Lower lobe of right lung (tissue), 2 donors: ENCODE measurements at regions not wholly inside any gene's neighbourhood (a gene's known extent, or its start where the extent isn't known, plus 50 kb on each side); places are given as distances from the start of the nearest gene placed in this dataset.

Experiments used
- ATAC-seq, 2 donors: fragments of 200-7000 bp; cut with Tn5 transposase; one replicate each; pipeline ENCODE4 v1.9.1; 2020 to 2022; ENCODE audit warnings: mild to moderate bottlenecking in 2 of 2, moderate library complexity in 2 of 2
- DNase-seq: peaks from one replicate; pipeline ENCODE4 v3.0.0-alpha.2; 2020
- H3K27ac ChIP-seq: fragments of 200-600 bp; one replicate; pipeline ENCODE4 v1.8.0; 2022
- H3K27me3 ChIP-seq: fragments of 200-600 bp; one replicate; pipeline ENCODE4 v1.8.0; 2022; ENCODE audit warnings: low read depth
- H3K36me3 ChIP-seq: fragments of 200-600 bp; one replicate; pipeline ENCODE4 v1.8.0; 2022; ENCODE audit warnings: mild to moderate bottlenecking
- H3K4me1 ChIP-seq: fragments of 200-600 bp; one replicate; pipeline ENCODE4 v1.8.0; 2022
- H3K4me3 ChIP-seq: fragments of 200-600 bp; one replicate; pipeline ENCODE4 v1.8.0; 2022; ENCODE audit warnings: mild to moderate bottlenecking
- H3K9me3 ChIP-seq: fragments of 200-600 bp; one replicate; pipeline ENCODE4 v1.8.0; 2022
- intact Hi-C: fragments of 100-400 bp; cut with DNase I; formaldehyde crosslinking; loops from one replicate; pipeline ENCODE4 v1.11.0; 2022
- TF ChIP-seq, protein P1 (sequence below): fragments of 200-600 bp; IDR thresholded peaks from one replicate; pipeline ENCODE4 v1.8.0; 2022; ENCODE audit warnings: antibody characterized with exemption, mild to moderate bottlenecking
- donor health status: DM: no; HTN: yes; CAD: no; lungs with severe emphysema.

DNA sequence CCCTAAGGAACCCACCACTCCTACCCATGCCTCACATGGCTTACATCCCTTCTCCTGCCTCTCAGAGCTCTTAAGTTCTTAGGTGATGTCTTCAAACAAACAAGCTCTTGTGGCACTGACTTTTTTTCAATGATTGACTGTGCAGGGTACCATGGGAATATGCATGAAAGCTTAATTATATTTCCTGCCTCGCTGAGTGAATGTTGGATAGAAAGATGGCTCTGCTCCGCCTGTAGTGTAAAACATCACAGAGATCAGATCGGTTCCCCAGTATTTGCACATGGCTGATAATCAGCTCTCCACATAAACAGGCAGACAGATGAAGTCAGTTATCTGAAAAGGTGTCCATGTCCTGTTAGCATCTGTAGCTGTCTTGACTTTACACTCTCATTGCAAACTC lies 820.8 kb downstream of the TDRD15 start:
- Histone ChIP-seq H3K27ac (no peak overlapping the region), H3K27me3 (no peaks in the 10 kb centered on the region), H3K4me3 (no peak overlapping the region), H3K9me3 (no peaks in the 10 kb centered on the region), H3K4me1 (no peaks in the 10 kb centered on the region), H3K36me3 (no peaks in the 10 kb centered on the region)
- ATAC-seq (no peak), DNase-seq (no peak)
- TF ChIP-seq, protein P1, sequence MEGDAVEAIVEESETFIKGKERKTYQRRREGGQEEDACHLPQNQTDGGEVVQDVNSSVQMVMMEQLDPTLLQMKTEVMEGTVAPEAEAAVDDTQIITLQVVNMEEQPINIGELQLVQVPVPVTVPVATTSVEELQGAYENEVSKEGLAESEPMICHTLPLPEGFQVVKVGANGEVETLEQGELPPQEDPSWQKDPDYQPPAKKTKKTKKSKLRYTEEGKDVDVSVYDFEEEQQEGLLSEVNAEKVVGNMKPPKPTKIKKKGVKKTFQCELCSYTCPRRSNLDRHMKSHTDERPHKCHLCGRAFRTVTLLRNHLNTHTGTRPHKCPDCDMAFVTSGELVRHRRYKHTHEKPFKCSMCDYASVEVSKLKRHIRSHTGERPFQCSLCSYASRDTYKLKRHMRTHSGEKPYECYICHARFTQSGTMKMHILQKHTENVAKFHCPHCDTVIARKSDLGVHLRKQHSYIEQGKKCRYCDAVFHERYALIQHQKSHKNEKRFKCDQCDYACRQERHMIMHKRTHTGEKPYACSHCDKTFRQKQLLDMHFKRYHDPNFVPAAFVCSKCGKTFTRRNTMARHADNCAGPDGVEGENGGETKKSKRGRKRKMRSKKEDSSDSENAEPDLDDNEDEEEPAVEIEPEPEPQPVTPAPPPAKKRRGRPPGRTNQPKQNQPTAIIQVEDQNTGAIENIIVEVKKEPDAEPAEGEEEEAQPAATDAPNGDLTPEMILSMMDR, result no peak
- intact Hi-C loops, result no loop called here

DNA sequence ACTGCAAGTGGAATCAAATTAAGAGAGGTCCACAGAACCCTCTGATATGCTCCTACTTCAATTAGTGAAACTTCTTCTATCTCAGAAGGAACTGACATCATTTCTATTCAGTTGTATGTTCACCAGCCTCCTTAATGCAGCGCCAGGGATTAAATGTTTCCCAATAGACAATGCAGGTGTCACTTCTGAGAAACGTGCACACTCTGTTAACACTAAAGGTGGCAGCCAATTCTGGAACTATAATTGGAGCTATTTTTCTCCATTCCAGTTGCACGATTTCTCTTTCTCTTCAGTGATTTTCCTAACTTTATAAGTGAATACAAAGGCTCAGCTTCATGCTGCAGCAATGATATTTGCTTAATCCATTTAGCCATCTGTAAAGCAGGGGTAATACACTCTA lies 821.9 kb downstream of the TDRD15 start:
- DNase-seq (no peak), ATAC-seq (no peak)
- H3K27me3 ChIP-seq, result no peaks in the 10 kb centered on the region
- TF ChIP-seq, protein P1, result no peak
- no peaks in the 10 kb centered on the region for H3K9me3 ChIP-seq
- intact Hi-C loops, result no loop called here
- no peaks in the 10 kb centered on the region for H3K36me3 ChIP-seq
- no peaks in the 10 kb centered on the region for H3K4me1 ChIP-seq
- H3K4me3 ChIP-seq, result no peak overlapping the region
- no peak overlapping the region for H3K27ac ChIP-seq

DNA sequence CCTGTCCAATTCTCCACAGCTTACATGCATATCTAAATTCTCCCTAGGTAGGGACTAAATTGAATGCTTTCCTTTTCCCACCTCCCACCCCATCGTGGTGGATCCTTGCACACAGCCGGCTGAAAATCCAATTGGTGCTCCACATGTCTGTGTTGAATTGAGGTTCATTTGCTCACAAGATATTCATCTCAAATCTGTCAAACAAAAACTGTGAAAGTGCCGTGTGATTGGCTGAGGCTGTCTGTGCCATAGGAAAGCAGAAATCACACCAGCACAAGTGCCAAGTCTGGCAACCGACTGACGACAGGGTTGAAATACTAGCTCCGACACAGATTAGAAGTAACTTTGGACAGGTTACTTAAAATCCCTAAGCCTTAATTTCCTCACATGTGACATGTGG lies 823.3 kb downstream of the TDRD15 start:
- ATAC-seq (no peak), DNase-seq (no peak)
- Histone ChIP-seq H3K36me3 (no peaks in the 10 kb centered on the region), H3K4me3 (no peak overlapping the region), H3K27me3 (no peaks in the 10 kb centered on the region), H3K9me3 (no peaks in the 10 kb centered on the region), H3K27ac (no peak overlapping the region), H3K4me1 (no peaks in the 10 kb centered on the region)
- TF ChIP-seq, protein P1, result no peak
- intact Hi-C loops, result no loop called here

DNA sequence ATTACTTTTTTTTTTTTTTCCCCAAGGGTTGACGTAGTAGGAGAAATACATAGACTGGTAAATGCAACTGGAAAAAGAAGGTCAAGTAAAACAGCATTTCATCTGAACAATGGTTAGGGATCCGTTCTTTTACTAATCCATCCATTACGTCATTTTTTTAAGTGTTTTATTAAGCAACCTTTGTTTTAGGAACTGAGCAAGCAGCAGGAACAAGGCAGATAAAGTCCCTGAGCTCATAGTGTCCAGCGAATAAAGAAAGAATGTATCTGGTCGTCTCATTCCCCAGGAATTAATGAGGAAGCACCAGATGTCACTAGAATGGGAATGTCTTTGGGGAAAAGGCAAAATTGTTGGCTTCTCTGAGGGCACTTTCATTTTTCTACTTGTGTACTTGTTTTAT lies 842.4 kb downstream of the TDRD15 start:
- Histone ChIP-seq H3K9me3 (no peaks in the 10 kb centered on the region), H3K36me3 (no peaks in the 10 kb centered on the region), H3K27ac (no peak overlapping the region), H3K27me3 (no peaks in the 10 kb centered on the region), H3K4me3 (no peak overlapping the region), H3K4me1 (no peaks in the 10 kb centered on the region)
- intact Hi-C loops, result no loop called here
- TF ChIP-seq, protein P1, result no peak
- ATAC-seq (no peak), DNase-seq (no peak)

DNA sequence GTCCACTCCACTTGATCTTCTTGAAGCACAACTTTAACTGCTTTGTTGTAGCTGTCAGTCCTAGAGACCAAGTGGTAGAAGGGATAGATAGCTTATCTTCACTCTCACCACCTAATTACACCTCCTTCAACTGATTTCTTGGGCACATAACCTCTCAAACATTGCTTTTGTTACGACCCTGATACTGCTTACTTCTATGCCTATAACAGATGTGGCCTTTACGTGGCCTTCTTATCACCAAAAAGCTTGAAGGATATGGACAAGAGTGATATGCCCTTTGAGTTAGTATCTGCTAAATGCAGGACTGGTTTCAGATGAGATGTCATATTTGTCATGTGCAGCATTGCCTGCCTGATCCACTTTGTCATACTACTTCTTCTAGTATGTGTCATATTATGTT lies 847.2 kb downstream of the TDRD15 start:
- no peaks in the 10 kb centered on the region for H3K4me1 ChIP-seq
- H3K9me3 ChIP-seq, result no peaks in the 10 kb centered on the region
- no peak overlapping the region for H3K27ac ChIP-seq
- intact Hi-C loops, result no loop called here
- H3K27me3 ChIP-seq, result no peaks in the 10 kb centered on the region
- DNase-seq (no peak), ATAC-seq (no peak)
- no peak overlapping the region for H3K4me3 ChIP-seq
- H3K36me3 ChIP-seq, result no peaks in the 10 kb centered on the region
- TF ChIP-seq, protein P1, result no peak

DNA sequence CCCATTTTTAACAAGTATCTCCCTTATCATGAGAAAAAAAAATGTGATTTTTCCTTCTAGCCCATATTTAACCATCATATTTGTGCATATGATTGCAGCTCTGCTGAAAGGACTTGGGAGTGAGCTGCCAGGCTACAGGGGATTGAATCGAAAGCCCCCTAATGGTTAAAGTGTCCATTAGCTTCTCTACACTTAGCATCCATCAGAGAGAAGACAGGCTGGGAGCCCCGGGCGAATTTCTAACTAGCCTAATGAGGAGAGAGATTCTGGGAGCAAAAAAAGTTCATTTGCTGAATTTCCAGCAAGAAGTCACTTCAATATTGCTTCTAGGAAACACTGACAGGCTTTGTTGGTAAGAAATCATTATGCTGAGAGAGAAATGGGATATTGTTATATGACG lies 848.8 kb downstream of the TDRD15 start:
- no peak for ATAC-seq
- Histone ChIP-seq H3K27me3 (no peaks in the 10 kb centered on the region), H3K4me1 (no peaks in the 10 kb centered on the region), H3K36me3 (no peaks in the 10 kb centered on the region), H3K4me3 (no peak overlapping the region), H3K9me3 (no peaks in the 10 kb centered on the region), H3K27ac (no peak overlapping the region)
- TF ChIP-seq, protein P1, result no peak
- intact Hi-C loops, result no loop called here
- DNase-seq, result no peak
